Left colon (tissue), 2 donors: ENCODE measurements at regions not wholly inside any gene's neighbourhood (a gene's known extent, or its start where the extent isn't known, plus 50 kb on each side); places are given as distances from the start of the nearest gene placed in this dataset.

ENCODE experiments used
- ATAC-seq: fragments of 200-7000 bp; cut with Tn5 transposase; one replicate; pipeline ENCODE4 v1.9.1; 2020; ENCODE audit warnings: mild to moderate bottlenecking, moderate library complexity
- DNase-seq, 2 donors: peaks; one replicate each; pipeline ENCODE4 v3.0.0-alpha.2; 2020
- intact Hi-C, 2 donors: fragments of 100-400 bp; cut with DNase I in 1 of 2; cut with micrococcal nuclease in 1 of 2; formaldehyde crosslinking; loops; one replicate each; pipeline versions ENCODE4 v1.11.2 to v1.14.0; 2022; cut with DNase I, micrococcal nuclease
- donor health status: DM: no; HTN: no; CAD: no.
- donor health status: DM: yes; HTN: yes; CAD: no.

DNA sequence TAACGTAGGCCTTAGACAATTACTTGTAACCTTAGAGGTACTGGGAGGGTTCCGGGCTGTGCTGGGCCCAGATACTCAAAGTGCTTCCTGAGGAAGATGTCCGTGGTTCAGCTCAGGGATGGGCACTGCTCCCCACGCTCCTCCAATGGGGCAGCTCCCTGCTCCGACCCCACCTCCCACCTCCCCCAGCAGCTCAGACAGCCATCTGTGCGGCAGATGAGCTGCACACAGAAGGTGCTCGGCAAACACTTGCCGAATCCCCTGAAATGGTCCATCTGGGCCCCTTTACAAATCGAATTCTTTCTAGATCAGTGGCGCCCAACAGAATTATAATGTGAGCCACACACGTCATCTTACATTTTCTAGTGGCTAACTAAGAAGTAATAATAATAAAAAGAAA lies 242.4 kb upstream of the RAB4A start:
- ATAC-seq: no peak
- intact Hi-C loops: no loop called here

DNA sequence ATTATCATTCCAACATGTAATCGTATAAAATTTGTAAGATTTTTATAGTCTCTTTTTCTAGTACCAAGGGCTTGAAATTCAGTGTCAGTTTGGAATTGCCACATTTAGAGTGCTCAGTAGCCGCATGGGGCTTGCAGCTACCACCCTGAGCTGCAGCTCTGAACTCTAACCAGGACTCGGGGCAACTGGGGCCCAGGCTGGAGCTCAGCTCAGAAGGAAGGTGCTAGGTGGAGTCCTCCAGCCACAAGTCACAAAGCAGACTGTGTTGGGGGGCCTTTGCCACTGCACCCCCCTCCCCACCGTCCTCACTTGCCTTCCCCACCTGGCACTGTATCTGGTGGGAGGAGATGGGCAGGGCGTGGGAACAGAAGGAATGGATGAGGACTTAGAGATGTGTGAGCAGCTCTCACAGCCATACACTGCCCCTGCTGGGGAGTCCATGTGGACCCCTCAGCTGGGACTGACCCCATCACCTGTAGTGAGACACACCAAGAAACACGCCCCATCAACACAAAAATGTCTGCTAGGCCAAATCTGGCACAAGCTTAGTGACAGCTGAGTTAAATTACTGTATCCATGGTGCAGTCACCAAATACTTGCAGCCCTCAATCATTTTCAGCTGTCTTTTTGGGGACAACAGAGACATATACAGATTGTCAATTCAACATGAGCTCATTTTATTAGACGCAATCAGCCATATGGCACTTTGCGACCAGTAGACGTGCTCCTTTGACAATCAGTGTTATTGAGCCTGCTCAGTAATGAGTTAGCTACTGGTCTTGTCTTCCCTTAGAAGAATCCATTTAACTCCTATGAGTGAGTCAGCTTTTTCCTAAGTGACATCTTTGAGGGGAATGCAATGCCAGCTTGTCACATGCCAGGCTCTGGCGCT lies 241.7 kb upstream of the RAB4A start:
- DNase-seq: no peak
- intact Hi-C loops: no loop called here
- ATAC-seq: no peak

More for the DNA sequence above, 242.4 kb upstream of the RAB4A start:
- DNase-seq: no peak

DNA sequence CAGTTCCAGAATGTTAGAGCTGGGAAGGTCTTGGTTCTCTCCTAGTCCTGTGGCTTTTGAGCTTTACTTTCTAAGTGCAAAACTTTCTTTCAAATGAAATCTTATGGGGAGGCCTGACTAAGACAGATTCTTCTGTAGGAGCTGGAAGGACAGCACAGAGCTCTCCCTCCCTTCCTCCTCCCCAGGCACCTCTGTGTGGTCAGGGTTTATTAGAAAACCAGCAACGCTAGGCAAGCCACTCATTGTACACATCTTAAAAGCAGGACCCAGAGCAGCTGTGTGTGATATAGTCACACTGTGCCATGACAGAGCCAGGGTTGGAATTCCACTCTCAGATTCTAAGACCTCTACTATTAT lies 241.1 kb upstream of the RAB4A start:
- DNase-seq (no peak), ATAC-seq (no peak)
- intact Hi-C loops: no loop called here

GRCh38 chr1:229030630-229031029 lies 240.3 kb upstream of the RAB4A start:
- ATAC-seq: no peak
- no peak for DNase-seq

DNA sequence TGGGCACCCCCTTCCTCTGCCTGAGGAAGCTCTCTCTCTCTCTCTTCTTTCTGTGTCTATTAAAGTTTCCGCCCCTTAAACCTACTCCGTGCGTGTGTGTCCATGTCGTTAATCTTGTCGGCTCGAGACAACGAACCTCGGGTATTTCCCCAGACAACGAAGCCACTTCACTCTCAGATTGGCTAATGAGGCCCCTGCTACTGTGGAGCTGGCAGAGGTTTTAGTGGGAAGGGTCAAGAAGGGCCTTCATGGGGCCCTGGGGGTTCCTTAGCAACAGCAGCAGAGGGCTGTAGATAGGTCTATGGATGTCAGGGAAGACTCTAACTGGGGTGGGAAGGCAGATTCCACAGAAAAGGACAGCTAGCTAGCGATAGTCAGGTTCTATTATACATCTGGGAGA lies 239.8 kb upstream of the RAB4A start:
- DNase-seq (no peak), ATAC-seq (no peak)
- intact Hi-C loops: no loop called here

More at GRCh38 chr1:229030630-229031029, 240.3 kb upstream of the RAB4A start:
- intact Hi-C loops: no loop called here

- no peak for ATAC-seq
- DNase-seq: no peak
- intact Hi-C loops: no loop called here
Observed at GRCh38 chr1:229031481-229032341, 239.2 kb upstream of the RAB4A start.

- ATAC-seq: no peak
- DNase-seq: no peak
- intact Hi-C loops: no loop called here
Observed at GRCh38 chr1:229032375-229032774, 238.5 kb upstream of the RAB4A start.

DNA sequence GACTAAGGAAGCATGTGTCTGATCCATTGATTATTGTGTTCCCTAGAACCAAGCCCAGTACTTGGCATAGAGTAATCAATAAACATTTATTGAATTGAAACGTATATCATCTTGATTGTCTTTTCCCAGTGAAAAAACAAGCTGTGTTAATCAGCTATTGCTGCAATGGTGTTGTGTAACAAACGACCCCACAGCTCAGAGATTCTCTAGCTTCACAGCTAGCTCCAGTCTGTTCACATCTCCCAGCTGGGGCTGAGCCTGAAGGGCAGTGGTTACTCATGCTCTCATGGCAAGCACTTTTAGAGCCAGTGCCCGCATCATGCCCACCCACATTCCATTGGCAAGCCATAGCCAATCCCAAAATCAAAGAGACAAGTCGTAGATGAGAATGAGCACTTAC lies 237.4 kb upstream of the RAB4A start:
- intact Hi-C loops: no loop called here
- ATAC-seq (no peak), DNase-seq (no peak)

DNA sequence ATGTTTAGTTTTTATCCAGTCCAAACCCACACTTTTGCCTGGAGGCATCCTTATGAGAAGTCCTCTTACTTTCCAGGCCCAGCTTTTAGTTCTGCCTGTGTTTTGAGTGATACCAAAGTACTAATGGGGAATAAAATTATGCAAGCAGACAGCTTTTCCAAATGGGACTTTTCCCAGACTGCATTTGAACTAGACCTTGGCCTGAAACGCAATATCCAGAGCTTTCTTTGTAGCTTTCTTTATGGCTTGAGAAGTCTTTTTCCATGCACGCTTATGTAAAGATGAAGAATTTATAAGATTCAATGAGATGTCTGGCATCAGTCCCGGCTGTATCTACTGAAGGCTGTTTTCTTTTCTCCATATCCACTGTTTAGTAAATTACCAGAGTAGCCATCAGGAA lies 236.6 kb upstream of the RAB4A start:
- ATAC-seq: no peak
- DNase-seq: no peak
- intact Hi-C loops: no loop called here

GRCh38 chr1:229035054-229035747 lies 235.7 kb upstream of the RAB4A start:
- DNase-seq (no peak), ATAC-seq (no peak)
- intact Hi-C loops: no loop called here

- ATAC-seq (no peak), DNase-seq (no peak)
- intact Hi-C loops: no loop called here
Observed at GRCh38 chr1:229035748-229036082, 235.2 kb upstream of the RAB4A start.

GRCh38 chr1:229037806-229038405 lies 233.0 kb upstream of the RAB4A start:
- DNase-seq (no peak), ATAC-seq (no peak)
- intact Hi-C loops: no loop called here

DNA sequence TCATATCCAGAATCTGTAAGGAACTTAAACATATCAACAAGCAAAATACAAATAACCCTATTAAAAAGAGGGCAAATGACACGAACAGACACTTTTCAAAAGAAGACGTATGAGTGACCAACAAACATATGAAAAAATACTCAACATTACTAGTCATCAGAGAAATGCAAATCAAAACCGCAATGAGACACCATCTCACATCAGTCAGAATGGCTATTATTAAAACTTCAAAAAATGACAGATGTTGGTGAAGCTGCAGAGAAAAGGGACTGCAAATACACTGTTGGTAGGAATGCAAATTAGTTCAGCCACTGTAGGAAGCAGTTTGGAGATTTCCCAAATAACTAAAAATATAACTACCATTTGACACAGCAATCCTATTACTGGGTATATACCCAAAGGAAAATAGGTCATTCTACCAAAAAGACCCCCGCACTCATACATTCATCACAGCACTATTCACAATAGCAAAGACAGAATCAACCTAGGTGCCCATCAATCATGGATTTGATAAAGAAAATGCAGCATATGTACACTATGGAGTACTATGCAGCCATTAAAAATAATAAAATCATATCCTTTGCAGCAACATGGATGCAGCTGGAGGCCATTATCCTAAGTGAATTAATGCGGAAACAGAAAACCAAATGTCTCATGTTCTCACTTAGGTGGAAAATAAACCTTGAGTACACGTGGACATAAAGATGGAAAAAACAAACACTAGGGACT lies 230.1 kb upstream of the RAB4A start:
- DNase-seq: no peak
- intact Hi-C loops: no loop called here
- no peak for ATAC-seq

- ATAC-seq: no peak
- DNase-seq: no peak
- intact Hi-C loops: no loop called here
Observed at GRCh38 chr1:229041946-229042345, 229.0 kb upstream of the RAB4A start.

GRCh38 chr1:229042482-229042881 lies 228.4 kb upstream of the RAB4A start:
- intact Hi-C loops: no loop called here
- DNase-seq: no peak
- no peak for ATAC-seq

DNA sequence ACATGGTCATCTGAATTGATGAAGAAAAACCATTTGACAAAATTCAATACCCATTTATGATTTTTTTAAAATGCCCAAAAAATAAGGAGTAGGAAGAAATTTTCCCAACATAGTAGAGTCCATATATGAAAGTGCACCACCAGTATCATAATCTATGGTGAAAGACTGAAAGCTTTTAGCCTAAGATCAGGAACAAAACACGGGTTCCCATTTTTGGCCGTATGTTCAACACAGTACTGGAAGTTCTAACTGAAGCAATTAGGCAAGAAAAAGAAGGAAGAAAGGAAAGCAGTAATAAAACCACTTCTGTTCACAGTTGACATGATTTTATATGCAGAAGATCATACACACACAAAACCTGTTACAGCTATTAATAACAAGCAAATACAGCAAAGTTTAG lies 227.8 kb upstream of the RAB4A start:
- ATAC-seq (no peak), DNase-seq (no peak)
- intact Hi-C loops: no loop called here

DNA sequence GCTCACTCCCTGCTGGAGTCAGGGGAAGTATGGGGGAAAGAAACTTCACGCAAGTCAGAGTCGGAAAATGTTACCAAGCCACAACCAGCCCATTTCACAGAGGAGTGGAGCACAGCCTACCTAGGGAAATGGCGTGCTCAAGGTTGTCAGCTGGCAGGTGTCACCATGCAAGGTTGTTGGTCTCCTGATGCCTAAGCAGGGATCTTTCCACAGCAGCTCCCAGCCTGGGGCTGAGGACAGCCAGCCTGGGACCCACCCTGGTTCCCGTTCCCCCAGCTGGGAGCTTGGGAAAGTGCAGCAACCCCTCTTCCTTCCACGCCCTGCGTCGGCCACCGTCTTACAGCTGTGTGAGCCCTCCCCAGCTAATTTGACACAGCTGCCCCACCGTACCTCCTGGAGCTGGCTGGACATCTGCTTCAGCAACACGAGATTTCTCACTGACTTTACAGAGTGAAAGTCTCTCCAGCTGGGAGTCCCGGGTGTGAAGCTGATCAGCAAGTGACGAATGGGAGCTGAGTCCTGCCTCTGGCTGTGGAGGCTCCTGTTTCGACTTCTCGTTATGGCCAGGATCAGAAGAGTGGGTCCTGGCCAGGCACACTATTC lies 224.6 kb upstream of the RAB4A start:
- ATAC-seq (no peak), DNase-seq (no peak)
- intact Hi-C loops: no loop called here

DNA sequence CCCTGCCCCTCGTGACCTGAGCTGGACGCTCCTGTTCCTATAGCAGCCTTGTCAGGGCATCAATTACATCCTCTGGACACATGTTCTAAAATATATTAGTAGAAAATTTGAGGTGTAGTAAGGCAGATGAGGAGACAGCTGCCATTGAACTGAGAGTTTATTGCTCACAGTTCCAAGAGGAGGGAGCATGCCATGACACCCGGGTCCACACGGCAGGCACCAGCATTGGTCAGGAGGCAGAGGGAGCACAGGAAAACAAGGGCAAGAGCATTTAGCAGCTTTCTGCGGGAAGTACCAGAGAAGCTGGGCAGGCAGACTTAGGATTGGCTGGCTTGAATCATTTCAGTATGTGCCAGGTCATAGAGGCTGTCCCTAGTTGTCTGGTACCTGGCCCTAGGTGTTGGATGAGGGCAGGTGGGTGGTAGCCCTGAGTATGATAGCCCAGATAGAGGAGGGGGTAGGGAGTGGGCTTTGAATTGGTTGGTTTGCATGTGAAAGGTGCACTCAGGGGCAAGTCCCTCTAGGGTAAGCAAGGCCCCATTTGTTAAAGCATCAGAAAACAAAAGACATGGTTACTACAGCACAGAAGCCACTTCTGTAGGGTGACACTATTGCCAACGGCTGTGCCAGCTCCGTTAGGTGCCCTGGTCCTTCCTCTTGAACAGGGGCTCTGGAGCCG lies 223.6 kb upstream of the RAB4A start:
- intact Hi-C loops: no loop called here
- DNase-seq: no peak
- ATAC-seq: no peak
